ENCODE measurements at regions not wholly inside any gene's neighbourhood (a gene's known extent, or its start where the extent isn't known, plus 50 kb on each side); places are given as distances from the start of the nearest gene placed in this dataset.

GRCh38 chr4:19177616-19178015 is 1074.1 kb upstream of the SLIT2 start:
- Histone ChIP-seq H3K27me3 (ENCODE audit: control insufficient read depth, low read length) (no peaks in the 10 kb centered on the region), H3K4me2 (ENCODE audit: low read length) (no peak overlapping the region), H3K4me3 (ENCODE audit: low read length) (no peak overlapping the region), H3F3A (ENCODE audit: control insufficient read depth, insufficient read depth) (no peaks in the 10 kb centered on the region), H3K4me1 (ENCODE audit: control insufficient read depth, low read length) (no peaks in the 10 kb centered on the region), H3K9me2 (replicated peaks; ENCODE audit: control insufficient read depth, low read length) (no peaks in the 10 kb centered on the region), H3K79me2 (ENCODE audit: control insufficient read depth, low read length) (no peaks in the 10 kb centered on the region), H3K27ac (ENCODE audit: low read depth, low read length) (no peak overlapping the region), H4K20me1 (ENCODE audit: control insufficient read depth, insufficient read depth, low read depth, low read length) (no peaks in the 10 kb centered on the region), H3K36me3 (ENCODE audit: control insufficient read depth, low read length) (no peaks in the 10 kb centered on the region), H3K9me3 (ENCODE audit: control insufficient read depth, insufficient read depth, low read length) (no peaks in the 10 kb centered on the region)
- TF ChIP-seq, protein P1, sequence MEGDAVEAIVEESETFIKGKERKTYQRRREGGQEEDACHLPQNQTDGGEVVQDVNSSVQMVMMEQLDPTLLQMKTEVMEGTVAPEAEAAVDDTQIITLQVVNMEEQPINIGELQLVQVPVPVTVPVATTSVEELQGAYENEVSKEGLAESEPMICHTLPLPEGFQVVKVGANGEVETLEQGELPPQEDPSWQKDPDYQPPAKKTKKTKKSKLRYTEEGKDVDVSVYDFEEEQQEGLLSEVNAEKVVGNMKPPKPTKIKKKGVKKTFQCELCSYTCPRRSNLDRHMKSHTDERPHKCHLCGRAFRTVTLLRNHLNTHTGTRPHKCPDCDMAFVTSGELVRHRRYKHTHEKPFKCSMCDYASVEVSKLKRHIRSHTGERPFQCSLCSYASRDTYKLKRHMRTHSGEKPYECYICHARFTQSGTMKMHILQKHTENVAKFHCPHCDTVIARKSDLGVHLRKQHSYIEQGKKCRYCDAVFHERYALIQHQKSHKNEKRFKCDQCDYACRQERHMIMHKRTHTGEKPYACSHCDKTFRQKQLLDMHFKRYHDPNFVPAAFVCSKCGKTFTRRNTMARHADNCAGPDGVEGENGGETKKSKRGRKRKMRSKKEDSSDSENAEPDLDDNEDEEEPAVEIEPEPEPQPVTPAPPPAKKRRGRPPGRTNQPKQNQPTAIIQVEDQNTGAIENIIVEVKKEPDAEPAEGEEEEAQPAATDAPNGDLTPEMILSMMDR (IDR thresholded peaks at IDR 0.05; ENCODE audit: low read depth, low read length, poor library complexity, severe bottlenecking), result no peak
- no peak for TF ChIP-seq EZH2phosphoT487 (IDR thresholded peaks at IDR 0.05; ENCODE audit: borderline replicate concordance, low read length)

DNA sequence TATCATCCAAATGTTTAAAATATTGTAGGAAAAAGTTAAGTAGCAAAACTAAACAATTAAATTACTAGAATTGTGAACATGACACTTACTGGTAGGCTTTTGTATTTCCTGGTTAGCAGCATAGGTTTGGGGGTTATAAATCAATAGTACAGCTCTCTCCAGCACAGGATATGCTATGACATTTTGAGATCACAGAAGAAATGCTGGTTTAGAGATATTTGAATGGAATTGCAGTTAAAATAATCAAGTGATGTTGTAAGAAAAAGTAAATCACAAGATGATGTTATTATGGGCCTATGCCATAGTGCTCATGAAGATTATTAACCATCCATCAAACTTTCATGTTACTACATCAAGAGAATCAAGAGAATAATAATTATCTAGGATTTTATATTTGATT is 1079.9 kb upstream of the SLIT2 start:
- H3K27ac ChIP-seq (ENCODE audit: low read depth, low read length), result no peak overlapping the region
- no peaks in the 10 kb centered on the region for H3K36me3 ChIP-seq (ENCODE audit: control insufficient read depth, low read length)
- H3K4me2 ChIP-seq (ENCODE audit: low read length), result no peak overlapping the region
- H3K27me3 ChIP-seq (ENCODE audit: control insufficient read depth, low read length), result no peaks in the 10 kb centered on the region
- H3F3A ChIP-seq (ENCODE audit: control insufficient read depth, insufficient read depth), result no peaks in the 10 kb centered on the region
- H3K9me3 ChIP-seq (ENCODE audit: control insufficient read depth, insufficient read depth, low read length), result no peaks in the 10 kb centered on the region
- H4K20me1 ChIP-seq (ENCODE audit: control insufficient read depth, insufficient read depth, low read depth, low read length), result no peaks in the 10 kb centered on the region
- H3K79me2 ChIP-seq (ENCODE audit: control insufficient read depth, low read length), result no peaks in the 10 kb centered on the region
- no peaks in the 10 kb centered on the region for H3K9me2 ChIP-seq (replicated peaks; ENCODE audit: control insufficient read depth, low read length)
- no peaks in the 10 kb centered on the region for H3K4me1 ChIP-seq (ENCODE audit: control insufficient read depth, low read length)
- TF ChIP-seq, protein P1 (IDR thresholded peaks at IDR 0.05; ENCODE audit: low read depth, low read length, poor library complexity, severe bottlenecking), result no peak
- TF ChIP-seq EZH2phosphoT487 (IDR thresholded peaks at IDR 0.05; ENCODE audit: borderline replicate concordance, low read length), result no peak
- no peak overlapping the region for H3K4me3 ChIP-seq (ENCODE audit: low read length)

GRCh38 chr4:19167311-19167710 is 1084.4 kb upstream of the SLIT2 start:
- Histone ChIP-seq H4K20me1 (ENCODE audit: control insufficient read depth, insufficient read depth, low read depth, low read length) (no peaks in the 10 kb centered on the region), H3K79me2 (ENCODE audit: control insufficient read depth, low read length) (no peaks in the 10 kb centered on the region), H3K36me3 (ENCODE audit: control insufficient read depth, low read length) (no peaks in the 10 kb centered on the region), H3K9me2 (replicated peaks; ENCODE audit: control insufficient read depth, low read length) (no peaks in the 10 kb centered on the region), H3K4me3 (ENCODE audit: low read length) (no peak overlapping the region), H3K27ac (ENCODE audit: low read depth, low read length) (no peak overlapping the region), H3K4me2 (ENCODE audit: low read length) (no peak overlapping the region), H3K9me3 (ENCODE audit: control insufficient read depth, insufficient read depth, low read length) (no peaks in the 10 kb centered on the region), H3K27me3 (ENCODE audit: control insufficient read depth, low read length) (no peaks in the 10 kb centered on the region), H3K4me1 (ENCODE audit: control insufficient read depth, low read length) (no peaks in the 10 kb centered on the region), H3F3A (ENCODE audit: control insufficient read depth, insufficient read depth) (no peaks in the 10 kb centered on the region)
- no peak for TF ChIP-seq EZH2phosphoT487 (IDR thresholded peaks at IDR 0.05; ENCODE audit: borderline replicate concordance, low read length)
- TF ChIP-seq, protein P1 (IDR thresholded peaks at IDR 0.05; ENCODE audit: low read depth, low read length, poor library complexity, severe bottlenecking), result no peak

GRCh38 chr4:19164334-19164733 is 1087.4 kb upstream of the SLIT2 start:
- no peaks in the 10 kb centered on the region for H3K4me1 ChIP-seq (ENCODE audit: control insufficient read depth, low read length)
- H3K27ac ChIP-seq (ENCODE audit: low read depth, low read length), result no peak overlapping the region
- no peaks in the 10 kb centered on the region for H3K9me2 ChIP-seq (replicated peaks; ENCODE audit: control insufficient read depth, low read length)
- TF ChIP-seq, protein P1 (IDR thresholded peaks at IDR 0.05; ENCODE audit: low read depth, low read length, poor library complexity, severe bottlenecking), result no peak
- TF ChIP-seq EZH2phosphoT487 (IDR thresholded peaks at IDR 0.05; ENCODE audit: borderline replicate concordance, low read length), result no peak
- H3K4me3 ChIP-seq (ENCODE audit: low read length), result no peak overlapping the region
- no peaks in the 10 kb centered on the region for H3K9me3 ChIP-seq (ENCODE audit: control insufficient read depth, insufficient read depth, low read length)
- no peaks in the 10 kb centered on the region for H3K27me3 ChIP-seq (ENCODE audit: control insufficient read depth, low read length)
- no peaks in the 10 kb centered on the region for H3K36me3 ChIP-seq (ENCODE audit: control insufficient read depth, low read length)
- no peaks in the 10 kb centered on the region for H3F3A ChIP-seq (ENCODE audit: control insufficient read depth, insufficient read depth)
- no peak overlapping the region for H3K4me2 ChIP-seq (ENCODE audit: low read length)
- no peaks in the 10 kb centered on the region for H3K79me2 ChIP-seq (ENCODE audit: control insufficient read depth, low read length)
- no peaks in the 10 kb centered on the region for H4K20me1 ChIP-seq (ENCODE audit: control insufficient read depth, insufficient read depth, low read depth, low read length)

Data from DOHH2 (cell line).